ENCODE measurements at regions not wholly inside any gene's neighbourhood (a gene's known extent, or its start where the extent isn't known, plus 50 kb on each side); places are given as distances from the start of the nearest gene placed in this dataset.

- TF ChIP-seq CTCF (IDR thresholded peaks at IDR 0.05; ENCODE audit: control extremely low read depth in 1 of 3, insufficient read depth in 1 of 3, low read depth in 1 of 3, low read length in 3 of 3) (no peak), POLR2A (IDR thresholded peaks at IDR 0.05; ENCODE audit: control extremely low read depth in 1 of 2, low read depth in 2 of 2, low read length in 2 of 2) (no peak), EZH2 (IDR thresholded peaks at IDR 0.05; ENCODE audit: low read depth, low read length, severe bottlenecking) (no peak), SAP30 (IDR thresholded peaks at IDR 0.05; ENCODE audit: insufficient read depth, insufficient replicate concordance, low read length) (no peak), MAFK (IDR thresholded peaks at IDR 0.05; ENCODE audit: low read depth, low read length) (no peak), CREB1 (IDR thresholded peaks at IDR 0.05) (no peak), TEAD4 (IDR thresholded peaks at IDR 0.05; ENCODE audit: low read depth, low read length) (no peak), TCF12 (IDR thresholded peaks at IDR 0.05; ENCODE audit: low read depth, low read length) (no peak), EP300 (IDR thresholded peaks at IDR 0.05; ENCODE audit: borderline replicate concordance in 1 of 2, low read depth in 2 of 2, low read length in 2 of 2) (no peak)
Observed at GRCh38 chr1:10852018-10852417, 55.6 kb upstream of the CASZ1 start.

Measured in H1 (cell line).